Activated CD4-positive, alpha-beta T cell treated with anti-CD3 and anti-CD28 coated beads for 36 hours (primary cell): ENCODE measurements at regions not wholly inside any gene's neighbourhood (a gene's known extent, or its start where the extent isn't known, plus 50 kb on each side); places are given as distances from the start of the nearest gene placed in this dataset.

Experiments
- ATAC-seq: fragments of 200-7000 bp; cut with Tn5 transposase; one replicate; pipeline ENCODE4 v1.10.0; 2021; ENCODE audit warnings: mild to moderate bottlenecking, moderate library complexity
- CTCF ChIA-PET: fragments of 350-600 bp; sonication (Branson Sonifier 250); formaldehyde crosslinking; loops from one replicate; lab custom pipeline; 2021; ENCODE audit warnings: antibody characterized with exemption; lab: Charles Lee
- POLR2A ChIA-PET: fragments of 350-600 bp; sonication (Branson Sonifier 250); formaldehyde crosslinking; loops from one replicate; lab custom pipeline; 2021; ENCODE audit warnings: antibody characterized with exemption, inconsistent platforms; lab: Charles Lee
- DNase-seq: peaks from one replicate; pipeline ENCODE4 v3.0.0-alpha.2; 2020
- H3K27ac Mint-ChIP-seq: one replicate; pipeline ENCODE4 v1.8.0; 2021; ENCODE audit warnings: mixed read lengths
- H3K27me3 Mint-ChIP-seq: one replicate; pipeline ENCODE4 v1.8.0; 2021; ENCODE audit warnings: mixed read lengths
- H3K36me3 Mint-ChIP-seq: one replicate; pipeline ENCODE4 v1.8.0; 2021; ENCODE audit warnings: low read depth, mixed read lengths
- H3K4me1 Mint-ChIP-seq: one replicate; pipeline ENCODE4 v1.8.0; 2021; ENCODE audit warnings: mixed read lengths
- H3K4me3 Mint-ChIP-seq: one replicate; pipeline ENCODE4 v1.8.0; 2021; ENCODE audit warnings: mild to moderate bottlenecking, moderate library complexity, mixed read lengths
- H3K9me3 Mint-ChIP-seq: one replicate; pipeline ENCODE4 v1.8.0; 2021; ENCODE audit warnings: low read depth, mixed read lengths
- intact Hi-C, 2 experiments: fragments of 100-400 bp; cut with DNase I in 1 of 2; cut with micrococcal nuclease in 1 of 2; formaldehyde crosslinking; loops; one replicate each; pipeline versions ENCODE4 v1.14.2 to v1.15.1; 2022 to 2024; cut with DNase I, micrococcal nuclease

GRCh38 chrX:39318506-39319343 is 517.5 kb downstream of the MID1IP1 start:
- ChIA-PET CTCF (interaction anchor here (0.7 to 0.9 kb wide), 2 partner anchors 9 to 10 kb away, joined by 3 to 4 read pairs; no protein-coding TSS in a partner anchor), POLR2A (no interaction called here)
- no peaks in the 10 kb centered on the region for H3K27me3 Mint-ChIP-seq
- peaks cover 77% of the 10 kb centered on the region for H3K4me1 Mint-ChIP-seq
- no peak overlapping the region for H3K4me3 Mint-ChIP-seq
- H3K9me3 Mint-ChIP-seq: peaks cover 6% of the 10 kb centered on the region
- peak overlapping the region; percentile 51 for H3K27ac Mint-ChIP-seq
- peaks cover 82% of the 10 kb centered on the region for H3K36me3 Mint-ChIP-seq
- DNase-seq (no peak), ATAC-seq (no peak)
- intact Hi-C loops: no loop called here

- DNase-seq: no peak
- intact Hi-C loops: loop anchor here in 1 of 2 experiments (5.0 kb wide), 1 partner anchor 452 kb away; no protein-coding TSS in a partner anchor
- no peak overlapping the region for H3K4me3 Mint-ChIP-seq
- peaks cover 8% of the 10 kb centered on the region for H3K9me3 Mint-ChIP-seq
- peaks cover 82% of the 10 kb centered on the region for H3K36me3 Mint-ChIP-seq
- H3K4me1 Mint-ChIP-seq: peaks cover 65% of the 10 kb centered on the region
- ATAC-seq: peak; percentile 70
- POLR2A ChIA-PET: interaction anchor here (0.6 kb wide), 1 partner anchor 64 kb away, joined by 3 read pairs; no protein-coding TSS in a partner anchor
- CTCF ChIA-PET: interaction anchor here (0.9 kb wide), 1 partner anchor 8 kb away, joined by 3 read pairs; no protein-coding TSS in a partner anchor
- H3K27ac Mint-ChIP-seq: peak overlapping the region; percentile 67
- H3K27me3 Mint-ChIP-seq: no peaks in the 10 kb centered on the region
Measured at GRCh38 chrX:39320165-39320564, 518.9 kb downstream of the MID1IP1 start.

- peaks cover 77% of the 10 kb centered on the region for H3K36me3 Mint-ChIP-seq
Measured at GRCh38 chrX:39322496-39322895, 521.2 kb downstream of the MID1IP1 start.

GRCh38 chrX:39324233-39324930 is 523.1 kb downstream of the MID1IP1 start:
- Mint-ChIP-seq H3K27me3 (no peaks in the 10 kb centered on the region), H3K9me3 (peaks cover 4% of the 10 kb centered on the region), H3K4me3 (peak overlapping the region; percentile 72), H3K4me1 (peaks cover 64% of the 10 kb centered on the region), H3K36me3 (peaks cover 70% of the 10 kb centered on the region), H3K27ac (peak overlapping the region; percentile 86)
- POLR2A ChIA-PET: interaction anchor here (0.7 kb wide), 1 partner anchor 15 kb away, joined by 3 read pairs; no protein-coding TSS in a partner anchor
- CTCF ChIA-PET: interaction anchor here (0.6 kb wide), 1 partner anchor 846 kb away, joined by 3 read pairs; no protein-coding TSS in a partner anchor
- no peak for ATAC-seq
- DNase-seq: no peak
- intact Hi-C loops: loop anchor here in 1 of 2 experiments (5.0 kb wide), 1 partner anchor 448 kb away; no protein-coding TSS in a partner anchor

More at GRCh38 chrX:39322496-39322895, 521.2 kb downstream of the MID1IP1 start:
- CTCF ChIA-PET: interaction anchor here (0.6 to 1.6 kb wide), 3 partner anchors 59 to 267 kb away, joined by 3 to 4 read pairs (median 3); no protein-coding TSS in a partner anchor
- intact Hi-C loops: loop anchor here in 1 of 2 experiments (5.0 kb wide), 1 partner anchor 450 kb away; no protein-coding TSS in a partner anchor
- POLR2A ChIA-PET: interaction anchor here (0.7 kb wide), 1 partner anchor 548 kb away, joined by 5 read pairs; no protein-coding TSS in a partner anchor
- peak overlapping the region; percentile 44 for H3K4me3 Mint-ChIP-seq
- H3K27ac Mint-ChIP-seq: no peak overlapping the region
- no peak for ATAC-seq
- H3K9me3 Mint-ChIP-seq: peaks cover 4% of the 10 kb centered on the region
- no peaks in the 10 kb centered on the region for H3K27me3 Mint-ChIP-seq
- peaks cover 60% of the 10 kb centered on the region for H3K4me1 Mint-ChIP-seq
- no peak for DNase-seq

GRCh38 chrX:39327255-39327654 is 526.0 kb downstream of the MID1IP1 start:
- H3K36me3 Mint-ChIP-seq: peaks cover 51% of the 10 kb centered on the region
- peak overlapping the region; percentile 79 for H3K4me3 Mint-ChIP-seq
- DNase-seq: peak; percentile 71
- peaks cover 4% of the 10 kb centered on the region for H3K9me3 Mint-ChIP-seq
- peak; percentile 57 for ATAC-seq
- no peaks in the 10 kb centered on the region for H3K27me3 Mint-ChIP-seq
- ChIA-PET CTCF (interaction anchor here (0.8 kb wide), 2 partner anchors 17 to 268 kb away, joined by 3 read pairs; no protein-coding TSS in a partner anchor), POLR2A (interaction anchor here (0.8 to 1.4 kb wide), 5 partner anchors 16 to 528 kb away, joined by 3 read pairs; no protein-coding TSS in a partner anchor)
- intact Hi-C loops: loop anchor here in 1 of 2 experiments (2.0 to 5.0 kb wide), 3 partner anchors 16 to 840 kb away; no protein-coding TSS in a partner anchor
- peak overlapping the region; percentile 90 for H3K27ac Mint-ChIP-seq
- H3K4me1 Mint-ChIP-seq: peaks cover 66% of the 10 kb centered on the region

GRCh38 chrX:39327705-39328104 is 526.4 kb downstream of the MID1IP1 start:
- DNase-seq (no peak), ATAC-seq (peak; percentile 6)
- intact Hi-C loops: loop anchor here in 1 of 2 experiments (2.0 to 5.0 kb wide), 3 partner anchors 17 to 840 kb away; no protein-coding TSS in a partner anchor
- Mint-ChIP-seq H3K9me3 (peaks cover 6% of the 10 kb centered on the region), H3K27me3 (no peaks in the 10 kb centered on the region), H3K36me3 (peaks cover 46% of the 10 kb centered on the region), H3K4me3 (peak overlapping the region; percentile 79), H3K4me1 (peaks cover 67% of the 10 kb centered on the region), H3K27ac (peak overlapping the region; percentile 90)
- POLR2A ChIA-PET: interaction anchor here (0.8 to 1.4 kb wide), 5 partner anchors 17 to 527 kb away, joined by 3 read pairs; no protein-coding TSS in a partner anchor
- CTCF ChIA-PET: interaction anchor here (0.8 to 1.1 kb wide), 2 partner anchors 8 to 267 kb away, joined by 3 read pairs; no protein-coding TSS in a partner anchor

- DNase-seq (no peak), ATAC-seq (no peak)
- H3K27me3 Mint-ChIP-seq: no peaks in the 10 kb centered on the region
- intact Hi-C loops: loop anchor here in 1 of 2 experiments (5.0 kb wide), 2 partner anchors 66 to 839 kb away; no protein-coding TSS in a partner anchor
- POLR2A ChIA-PET: no interaction called here
- peaks cover 40% of the 10 kb centered on the region for H3K36me3 Mint-ChIP-seq
- H3K9me3 Mint-ChIP-seq: peaks cover 6% of the 10 kb centered on the region
- H3K27ac Mint-ChIP-seq: peak overlapping the region; percentile 90
- CTCF ChIA-PET: interaction anchor here (0.7 to 1.3 kb wide), 3 partner anchors 9 to 1400 kb away, joined by 3 read pairs; no protein-coding TSS in a partner anchor
- peaks cover 66% of the 10 kb centered on the region for H3K4me1 Mint-ChIP-seq
- no peak overlapping the region for H3K4me3 Mint-ChIP-seq
Measured at GRCh38 chrX:39328661-39329060, 527.4 kb downstream of the MID1IP1 start.

GRCh38 chrX:39331082-39331704 is 529.9 kb downstream of the MID1IP1 start:
- Mint-ChIP-seq H3K36me3 (peaks cover 21% of the 10 kb centered on the region), H3K9me3 (peaks cover 4% of the 10 kb centered on the region), H3K4me1 (peaks cover 76% of the 10 kb centered on the region), H3K27me3 (no peaks in the 10 kb centered on the region), H3K27ac (peak overlapping the region; percentile 90), H3K4me3 (no peak overlapping the region)
- DNase-seq (peak; percentile 65), ATAC-seq (peak; percentile 77)
- intact Hi-C loops: loop anchor here (1.0 to 10.0 kb wide), 7 partner anchors 22 to 444 kb away; no protein-coding TSS in a partner anchor
- ChIA-PET CTCF (interaction anchor here (0.6 to 1.1 kb wide), 2 partner anchors 71 to 479 kb away, joined by 3 read pairs; no protein-coding TSS in a partner anchor), POLR2A (interaction anchor here (1.1 to 1.5 kb wide), 2 partner anchors 96 to 520 kb away, joined by 3 to 4 read pairs; no protein-coding TSS in a partner anchor)

- POLR2A ChIA-PET: interaction anchor here (0.6 to 1.4 kb wide), 2 partner anchors 110 to 159 kb away, joined by 3 read pairs; no protein-coding TSS in a partner anchor
- CTCF ChIA-PET: interaction anchor here (1.3 kb wide), 1 partner anchor 23 kb away, joined by 3 read pairs; no protein-coding TSS in a partner anchor
Measured at GRCh38 chrX:39333451-39333850, 532.2 kb downstream of the MID1IP1 start.

More at GRCh38 chrX:39333451-39333850, 532.2 kb downstream of the MID1IP1 start:
- Mint-ChIP-seq H3K27me3 (no peaks in the 10 kb centered on the region), H3K4me1 (peaks cover 70% of the 10 kb centered on the region), H3K27ac (no peak overlapping the region), H3K9me3 (peaks cover 4% of the 10 kb centered on the region), H3K4me3 (no peak overlapping the region), H3K36me3 (peaks cover 14% of the 10 kb centered on the region)
- DNase-seq: no peak
- ATAC-seq: no peak
- intact Hi-C loops: loop anchor here (5.0 to 10.0 kb wide), 3 partner anchors 71 to 441 kb away; no protein-coding TSS in a partner anchor
